OCI-LY3 (cell line): ENCODE measurements at regions not wholly inside any gene's neighbourhood (a gene's known extent, or its start where the extent isn't known, plus 50 kb on each side); places are given as distances from the start of the nearest gene placed in this dataset.

ENCODE experiments used
- EZH2phosphoT487 ChIP-seq: fragments of 200-600 bp; shearing (Covaris generic); IDR thresholded peaks from 2 replicates; pipeline ENCODE4 v1.6.1; 2018; ENCODE audit warnings: antibody characterized with exemption, mixed run types, low read depth
- TF ChIP-seq, protein P1 (sequence below): fragments of 200-600, 300-600 bp; sonication (generic); IDR thresholded peaks from 2 replicates; pipeline ENCODE4 v1.5.1; 2014; ENCODE audit warnings: antibody characterized with exemption, low read length, low read depth

DNA sequence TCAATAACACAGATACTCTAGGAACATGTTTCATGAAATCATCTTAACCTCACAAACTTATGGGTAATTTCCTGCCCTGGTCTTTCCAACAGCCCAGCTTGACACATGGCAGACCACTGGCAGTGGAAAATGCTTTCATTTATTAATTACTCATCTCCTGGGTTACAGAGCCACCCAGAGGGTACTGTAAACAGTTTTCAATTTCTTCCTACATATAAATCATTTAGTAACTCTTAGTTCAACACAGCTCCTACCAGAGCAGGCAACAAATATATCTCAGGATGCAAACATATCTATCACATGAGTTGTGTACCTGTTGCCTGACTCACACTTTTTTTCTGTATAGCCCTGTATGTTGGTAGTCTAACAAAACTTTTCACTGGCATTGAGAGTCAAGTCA is 99.2 kb upstream of the VRK2 start:
- TF ChIP-seq, protein P1, sequence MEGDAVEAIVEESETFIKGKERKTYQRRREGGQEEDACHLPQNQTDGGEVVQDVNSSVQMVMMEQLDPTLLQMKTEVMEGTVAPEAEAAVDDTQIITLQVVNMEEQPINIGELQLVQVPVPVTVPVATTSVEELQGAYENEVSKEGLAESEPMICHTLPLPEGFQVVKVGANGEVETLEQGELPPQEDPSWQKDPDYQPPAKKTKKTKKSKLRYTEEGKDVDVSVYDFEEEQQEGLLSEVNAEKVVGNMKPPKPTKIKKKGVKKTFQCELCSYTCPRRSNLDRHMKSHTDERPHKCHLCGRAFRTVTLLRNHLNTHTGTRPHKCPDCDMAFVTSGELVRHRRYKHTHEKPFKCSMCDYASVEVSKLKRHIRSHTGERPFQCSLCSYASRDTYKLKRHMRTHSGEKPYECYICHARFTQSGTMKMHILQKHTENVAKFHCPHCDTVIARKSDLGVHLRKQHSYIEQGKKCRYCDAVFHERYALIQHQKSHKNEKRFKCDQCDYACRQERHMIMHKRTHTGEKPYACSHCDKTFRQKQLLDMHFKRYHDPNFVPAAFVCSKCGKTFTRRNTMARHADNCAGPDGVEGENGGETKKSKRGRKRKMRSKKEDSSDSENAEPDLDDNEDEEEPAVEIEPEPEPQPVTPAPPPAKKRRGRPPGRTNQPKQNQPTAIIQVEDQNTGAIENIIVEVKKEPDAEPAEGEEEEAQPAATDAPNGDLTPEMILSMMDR = no peak
- no peak for TF ChIP-seq EZH2phosphoT487
